ENCODE measurements at regions not wholly inside any gene's neighbourhood (a gene's known extent, or its start where the extent isn't known, plus 50 kb on each side); places are given as distances from the start of the nearest gene placed in this dataset.
"Not testable (repeated sequence)": the region's sequence is repeated elsewhere in the genome, so short reads cannot be mapped to it uniquely, and the experiment has no call there.

DNA sequence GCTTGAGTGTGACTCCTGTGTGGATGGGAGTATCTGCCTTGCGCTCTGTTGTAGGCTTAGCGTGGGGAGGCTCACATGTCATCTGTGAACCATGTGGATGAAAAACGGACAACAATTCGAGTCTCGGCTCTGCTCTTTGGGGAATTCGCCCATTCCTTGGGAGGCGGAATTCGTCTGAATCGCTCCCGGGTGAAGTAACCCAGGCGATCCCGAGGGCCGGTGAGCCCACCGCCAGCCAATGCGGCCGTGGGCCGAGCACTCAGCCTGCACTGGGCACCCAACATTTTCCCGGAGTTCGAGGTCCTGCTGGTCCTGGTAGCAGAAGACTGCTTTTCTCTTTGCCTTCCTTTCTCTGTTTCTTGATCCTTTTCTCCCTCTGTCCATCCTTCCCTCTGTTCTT lies 3928.5 kb upstream of the OR11H1 start:
- not testable (repeated sequence) for H3K4me3 Mint-ChIP-seq; DNase-seq; H3K36me3 Mint-ChIP-seq (ENCODE audit: low read depth); H3K27me3 Mint-ChIP-seq; H3K27ac Mint-ChIP-seq; ATAC-seq; H3K4me1 Mint-ChIP-seq
- peaks cover 16% of the 10 kb centered on the region for H3K9me3 Mint-ChIP-seq

DNA sequence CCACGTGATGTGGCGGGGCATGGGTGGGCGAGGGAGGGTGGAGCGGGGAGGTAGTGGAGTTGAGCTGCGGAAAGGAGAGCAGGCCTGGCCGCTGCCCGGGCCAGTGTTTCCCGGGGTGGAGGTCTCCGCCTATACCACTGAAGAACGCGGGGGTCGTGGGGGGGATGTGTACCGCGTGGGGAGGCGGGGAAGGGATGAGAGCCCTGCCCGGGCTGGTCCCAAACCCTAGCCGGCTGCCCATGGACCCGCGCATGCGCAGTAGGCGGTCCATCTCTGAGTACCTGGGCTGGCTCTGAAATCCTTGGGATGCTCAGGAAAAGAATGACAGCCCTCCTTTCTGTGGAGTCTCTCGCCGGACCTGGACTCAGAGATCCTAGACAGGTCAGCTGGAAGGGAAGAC lies 3927.8 kb upstream of the OR11H1 start:
- H3K4me1 Mint-ChIP-seq, ATAC-seq: not testable (repeated sequence)

DNA sequence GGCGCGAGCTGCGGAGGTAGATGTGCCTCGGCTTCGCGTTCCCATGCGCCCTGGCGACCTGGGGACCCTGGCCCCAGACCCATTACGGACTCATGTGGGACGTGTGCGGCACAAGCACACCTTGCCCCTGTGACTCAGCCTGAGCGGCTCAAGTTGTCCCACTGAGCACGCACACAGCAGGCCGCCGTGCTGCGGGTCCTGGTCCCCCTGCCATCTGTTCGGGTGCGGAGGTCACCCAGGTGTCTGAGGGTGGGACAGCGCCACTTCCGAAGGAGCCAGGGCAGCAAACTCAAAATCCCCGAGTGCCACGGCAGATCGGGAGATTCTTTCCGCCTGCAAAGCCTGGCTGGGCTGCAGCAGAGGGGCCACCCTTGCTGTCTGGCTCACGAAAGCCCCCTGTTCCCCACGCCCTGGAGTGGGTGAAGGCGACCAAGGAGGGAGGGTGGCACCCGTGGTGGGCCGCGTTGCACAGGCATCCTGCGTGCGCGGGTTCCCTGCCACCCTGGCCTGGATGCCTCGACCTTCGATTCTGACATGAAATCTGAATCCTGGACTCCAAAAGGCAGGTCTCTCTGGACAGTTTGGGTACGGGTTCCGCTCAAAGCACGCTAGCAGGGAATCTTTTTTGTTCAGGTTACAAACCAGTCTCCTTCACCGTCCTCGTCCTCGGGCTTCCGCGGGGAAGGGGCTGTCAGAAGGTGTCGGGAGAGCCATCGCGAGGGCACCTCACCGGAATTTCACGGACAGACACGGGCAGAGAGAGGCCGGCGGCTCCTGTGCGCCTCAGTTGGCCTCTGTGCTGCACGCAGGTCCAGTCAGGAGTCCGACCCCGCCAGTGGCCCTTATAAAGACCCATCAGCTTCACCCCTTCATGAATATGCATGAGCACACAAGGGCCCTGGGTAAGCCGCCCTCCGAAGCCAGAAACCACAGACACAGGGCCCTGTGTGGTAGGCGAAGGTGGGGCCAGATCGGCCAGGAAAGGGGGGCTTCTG lies 3926.8 kb upstream of the OR11H1 start:
- H3K36me3 Mint-ChIP-seq (ENCODE audit: low read depth); H3K27me3 Mint-ChIP-seq; H3K4me1 Mint-ChIP-seq; ATAC-seq; DNase-seq; H3K27ac Mint-ChIP-seq; H3K4me3 Mint-ChIP-seq: not testable (repeated sequence)
- H3K9me3 Mint-ChIP-seq = peaks cover 16% of the 10 kb centered on the region

More for the DNA sequence above, 3927.8 kb upstream of the OR11H1 start:
- peaks cover 16% of the 10 kb centered on the region for H3K9me3 Mint-ChIP-seq
- not testable (repeated sequence) for H3K4me3 Mint-ChIP-seq; H3K36me3 Mint-ChIP-seq (ENCODE audit: low read depth); H3K27ac Mint-ChIP-seq; H3K27me3 Mint-ChIP-seq; DNase-seq

DNA sequence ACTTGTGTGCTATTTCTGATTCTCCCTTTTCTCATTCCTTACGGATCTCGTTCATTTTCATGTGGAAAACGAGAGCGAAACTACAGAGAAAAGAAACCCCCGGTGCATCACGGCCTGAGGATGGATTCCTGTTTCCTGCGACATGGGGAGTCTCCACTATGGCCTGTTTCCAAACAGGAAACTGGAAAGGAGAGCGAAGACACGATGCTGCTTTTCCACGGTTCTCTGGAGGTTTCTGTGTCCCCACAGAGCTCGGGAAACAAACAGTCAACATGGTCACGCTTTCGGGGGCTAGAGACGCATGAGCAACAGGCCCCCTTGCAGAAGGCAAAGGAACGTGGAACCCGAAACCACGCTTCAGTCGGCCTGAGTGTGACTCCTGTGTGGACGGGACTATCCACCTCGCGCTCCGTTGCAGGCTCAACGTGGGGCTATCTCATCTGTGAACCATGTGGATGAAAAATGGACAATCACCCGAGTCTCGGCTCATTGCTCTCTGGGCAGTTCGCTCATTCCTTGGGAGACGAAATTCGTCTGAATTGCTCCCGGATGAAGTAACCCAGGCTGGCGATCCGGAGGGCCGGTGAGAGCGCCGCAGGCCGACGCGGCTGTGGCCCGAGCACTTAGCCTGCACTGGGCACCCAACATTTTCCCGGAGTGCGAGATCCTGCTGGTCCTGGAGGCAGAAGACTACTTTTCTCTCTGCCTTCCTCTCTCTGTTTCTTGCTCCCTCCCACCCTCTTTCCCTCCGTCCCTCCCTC lies 3923.2 kb upstream of the OR11H1 start:
- H3K36me3 Mint-ChIP-seq (ENCODE audit: low read depth); H3K27ac Mint-ChIP-seq; H3K27me3 Mint-ChIP-seq; DNase-seq; ATAC-seq; H3K4me3 Mint-ChIP-seq; H3K4me1 Mint-ChIP-seq: not testable (repeated sequence)
- H3K9me3 Mint-ChIP-seq = peaks cover 21% of the 10 kb centered on the region

DNA sequence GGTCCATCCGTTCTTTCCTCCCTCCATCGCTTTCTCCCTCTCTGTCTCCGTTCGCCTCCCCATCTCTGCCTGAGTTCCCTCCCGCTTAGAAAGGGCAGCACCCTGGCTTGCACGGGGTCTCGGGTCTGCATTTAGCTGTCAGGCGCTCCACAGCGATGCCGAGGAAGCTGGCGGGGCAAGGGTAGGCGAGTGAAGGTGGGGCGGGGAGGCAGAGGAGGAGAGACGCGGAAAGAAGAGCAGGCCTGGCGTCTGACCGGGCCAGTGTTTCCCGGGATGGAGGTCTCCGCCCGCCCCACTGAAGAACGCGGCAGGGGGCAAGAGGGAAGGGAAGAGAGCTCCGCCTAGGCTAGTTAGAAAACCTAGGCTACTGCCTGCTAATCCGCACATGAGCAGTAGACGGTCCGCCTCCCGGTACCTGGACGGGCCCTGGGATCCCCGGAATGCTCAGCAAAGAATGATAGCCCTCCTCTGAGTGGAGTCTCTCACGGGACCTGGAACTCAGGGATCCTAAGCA lies 3922.5 kb upstream of the OR11H1 start:
- Mint-ChIP-seq H3K27me3 (no peaks in the 10 kb centered on the region), H3K36me3 (ENCODE audit: low read depth) (no peaks in the 10 kb centered on the region), H3K4me3 (no peak overlapping the region), H3K9me3 (peaks cover 25% of the 10 kb centered on the region), H3K4me1 (no peaks in the 10 kb centered on the region), H3K27ac (no peak overlapping the region)
- ATAC-seq = no peak
- no peak for DNase-seq

DNA sequence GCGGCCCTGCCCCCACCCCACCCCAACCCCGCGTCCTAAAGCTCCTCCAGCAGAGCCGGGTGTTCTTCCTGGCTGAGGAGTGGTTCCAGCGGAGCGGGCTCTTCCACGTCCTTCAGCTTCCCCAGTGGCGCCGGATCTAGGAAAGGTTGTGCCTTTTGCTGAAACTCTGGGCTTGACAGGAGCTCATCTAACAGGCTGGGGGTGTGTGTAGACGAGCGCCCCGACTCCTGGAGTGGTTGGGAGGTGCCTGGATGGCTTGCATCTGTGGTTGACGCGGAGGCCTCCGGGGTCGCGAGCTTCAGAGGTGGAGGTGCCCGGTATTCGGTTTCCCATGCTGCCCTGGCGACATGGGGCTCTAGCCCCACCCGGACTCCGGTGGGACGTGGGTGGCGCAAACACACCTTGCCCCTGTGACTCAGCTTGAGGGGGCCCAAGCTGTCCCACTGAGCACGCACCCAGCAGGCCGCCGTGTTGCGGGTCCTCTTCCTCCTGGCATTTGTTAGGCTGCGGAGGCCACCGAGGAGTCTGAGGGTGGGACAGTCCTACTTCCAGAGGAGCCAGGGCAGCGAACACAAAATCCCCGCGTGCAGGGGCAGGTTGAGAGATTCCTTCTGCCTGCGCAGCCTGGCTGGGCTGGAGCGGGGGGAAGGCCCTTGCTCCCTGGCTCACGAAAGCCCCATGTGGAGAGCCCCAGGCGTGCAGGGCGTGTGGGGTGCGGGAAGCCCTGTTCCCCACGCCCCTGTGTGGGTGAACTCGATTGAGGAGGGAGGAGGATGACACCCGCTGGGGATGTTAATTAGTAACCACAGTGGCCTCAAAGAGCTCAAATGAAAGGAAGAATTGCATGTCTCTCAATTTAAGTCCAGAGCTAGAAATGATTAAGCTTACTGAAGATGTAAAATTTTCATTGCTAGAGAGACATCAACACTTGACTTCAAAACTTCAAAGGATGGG lies 3921.7 kb upstream of the OR11H1 start:
- not testable (repeated sequence) for H3K4me1 Mint-ChIP-seq

DNA sequence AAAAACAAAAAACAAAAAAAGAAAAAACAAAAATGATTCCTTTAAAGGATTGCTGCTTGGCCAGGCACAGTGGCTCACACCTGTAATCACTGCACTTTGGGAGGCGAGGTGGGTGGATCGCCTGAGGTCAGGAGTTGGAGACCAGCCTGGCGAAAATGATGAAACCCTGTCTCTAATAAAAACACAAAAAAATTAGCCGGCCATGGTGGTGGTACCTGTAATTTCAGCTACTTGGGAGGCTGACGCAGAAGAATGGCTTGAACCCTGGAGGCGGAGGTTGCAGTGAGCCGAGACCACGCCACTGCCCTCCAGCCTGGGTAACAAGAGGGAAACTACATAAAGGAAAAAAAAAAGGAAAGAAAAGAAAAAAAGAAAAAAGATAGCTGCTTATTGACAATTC lies 3920.8 kb upstream of the OR11H1 start:
- H3K27ac Mint-ChIP-seq; H3K4me3 Mint-ChIP-seq; DNase-seq; ATAC-seq; H3K4me1 Mint-ChIP-seq; H3K27me3 Mint-ChIP-seq; H3K36me3 Mint-ChIP-seq (ENCODE audit: low read depth): not testable (repeated sequence)
- peaks cover 37% of the 10 kb centered on the region for H3K9me3 Mint-ChIP-seq

More for the DNA sequence above, 3921.7 kb upstream of the OR11H1 start:
- H3K4me3 Mint-ChIP-seq; DNase-seq; H3K36me3 Mint-ChIP-seq (ENCODE audit: low read depth); H3K27ac Mint-ChIP-seq; ATAC-seq; H3K27me3 Mint-ChIP-seq: not testable (repeated sequence)
- peaks cover 30% of the 10 kb centered on the region for H3K9me3 Mint-ChIP-seq

DNA sequence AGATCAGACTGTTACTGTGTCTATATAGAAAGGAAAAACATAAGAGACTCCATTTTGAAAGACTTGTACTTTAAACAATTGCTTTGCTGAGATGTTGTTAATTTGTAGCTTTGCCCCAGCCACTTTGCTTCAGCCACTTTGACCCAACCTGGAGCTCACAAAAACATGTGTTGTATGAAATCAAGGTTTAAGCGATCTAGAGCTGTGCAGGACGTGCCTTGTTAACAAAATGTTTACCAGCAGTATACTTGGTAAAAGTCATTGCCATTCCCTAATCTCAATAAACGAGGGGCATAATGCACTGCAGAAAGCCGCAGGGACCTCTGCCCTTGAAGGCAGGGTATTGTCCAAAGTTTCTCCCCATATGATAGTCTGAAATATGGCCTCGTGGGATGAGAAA lies 3919.5 kb upstream of the OR11H1 start:
- H3K9me3 Mint-ChIP-seq = peaks cover 40% of the 10 kb centered on the region
- ATAC-seq, H3K4me3 Mint-ChIP-seq: not testable (repeated sequence)

DNA sequence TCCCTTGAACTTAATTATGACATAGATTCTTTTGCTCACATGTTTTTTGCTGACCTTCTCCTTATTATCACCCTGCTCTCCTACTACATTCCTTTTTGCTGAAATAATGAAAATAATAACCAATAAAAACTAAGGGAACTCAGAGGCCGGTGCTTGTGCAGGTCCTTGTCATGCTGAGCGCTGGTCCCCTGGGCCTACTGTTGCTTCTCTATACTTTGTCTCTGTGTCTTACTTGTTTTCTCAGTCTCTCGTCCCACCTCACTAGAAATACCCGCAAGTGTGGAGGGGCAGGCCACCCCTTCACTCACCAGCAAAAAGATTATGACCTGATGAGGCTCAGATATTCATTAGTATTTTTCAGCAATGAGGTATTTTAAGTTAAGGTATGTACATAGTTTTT lies 3918.8 kb upstream of the OR11H1 start:
- peaks cover 40% of the 10 kb centered on the region for H3K9me3 Mint-ChIP-seq
- H3K27me3 Mint-ChIP-seq; H3K27ac Mint-ChIP-seq; ATAC-seq; H3K36me3 Mint-ChIP-seq (ENCODE audit: low read depth); H3K4me3 Mint-ChIP-seq; H3K4me1 Mint-ChIP-seq; DNase-seq: not testable (repeated sequence)

More for the DNA sequence above, 3919.5 kb upstream of the OR11H1 start:
- H3K27me3 Mint-ChIP-seq; DNase-seq; H3K4me1 Mint-ChIP-seq; H3K27ac Mint-ChIP-seq; H3K36me3 Mint-ChIP-seq (ENCODE audit: low read depth): not testable (repeated sequence)

DNA sequence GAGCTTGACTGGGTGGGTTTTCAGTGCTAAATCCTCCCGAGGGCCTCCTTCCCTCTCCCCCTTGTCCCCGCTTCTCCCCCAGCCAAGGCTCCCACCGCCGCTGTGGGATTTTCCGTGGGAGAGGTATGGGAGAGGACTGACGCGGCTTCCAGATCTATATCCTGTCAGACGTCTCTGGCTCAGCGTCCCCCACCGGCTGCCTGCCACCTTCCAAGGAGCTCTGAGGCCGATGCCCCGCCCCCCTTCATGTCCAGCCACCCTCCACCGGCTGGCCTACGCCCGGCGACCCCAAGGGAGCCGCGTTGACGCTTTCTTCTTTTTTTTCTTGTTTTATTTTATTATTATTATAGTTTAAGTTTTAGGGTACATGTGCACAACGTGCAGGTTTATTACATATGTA lies 3916.7 kb upstream of the OR11H1 start:
- H3K27me3 Mint-ChIP-seq; H3K36me3 Mint-ChIP-seq (ENCODE audit: low read depth); H3K4me1 Mint-ChIP-seq; ATAC-seq; DNase-seq; H3K4me3 Mint-ChIP-seq; H3K27ac Mint-ChIP-seq: not testable (repeated sequence)
- H3K9me3 Mint-ChIP-seq = peaks cover 53% of the 10 kb centered on the region

DNA sequence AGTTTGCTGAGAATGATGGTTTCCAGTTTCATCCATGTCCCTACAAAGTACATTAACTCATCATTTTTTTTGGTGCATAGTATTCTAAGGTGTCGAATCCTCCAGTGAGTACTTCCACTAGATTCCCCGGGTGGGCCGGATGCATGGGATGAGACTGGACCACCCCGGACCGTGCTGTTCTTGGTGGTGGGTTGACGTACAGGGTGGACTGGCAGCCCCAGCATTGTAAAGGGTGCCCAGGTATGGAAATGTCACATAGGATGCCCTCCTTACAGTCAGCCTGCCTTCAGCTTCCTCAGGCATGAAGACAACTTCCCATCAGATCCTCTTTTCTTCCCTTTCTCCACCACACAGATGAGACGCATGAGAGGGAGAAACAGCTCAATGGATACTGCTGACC lies 3916.1 kb upstream of the OR11H1 start:
- DNase-seq; H3K27me3 Mint-ChIP-seq; H3K36me3 Mint-ChIP-seq (ENCODE audit: low read depth); H3K4me3 Mint-ChIP-seq; ATAC-seq; H3K4me1 Mint-ChIP-seq; H3K27ac Mint-ChIP-seq: not testable (repeated sequence)
- H3K9me3 Mint-ChIP-seq = peaks cover 58% of the 10 kb centered on the region

DNA sequence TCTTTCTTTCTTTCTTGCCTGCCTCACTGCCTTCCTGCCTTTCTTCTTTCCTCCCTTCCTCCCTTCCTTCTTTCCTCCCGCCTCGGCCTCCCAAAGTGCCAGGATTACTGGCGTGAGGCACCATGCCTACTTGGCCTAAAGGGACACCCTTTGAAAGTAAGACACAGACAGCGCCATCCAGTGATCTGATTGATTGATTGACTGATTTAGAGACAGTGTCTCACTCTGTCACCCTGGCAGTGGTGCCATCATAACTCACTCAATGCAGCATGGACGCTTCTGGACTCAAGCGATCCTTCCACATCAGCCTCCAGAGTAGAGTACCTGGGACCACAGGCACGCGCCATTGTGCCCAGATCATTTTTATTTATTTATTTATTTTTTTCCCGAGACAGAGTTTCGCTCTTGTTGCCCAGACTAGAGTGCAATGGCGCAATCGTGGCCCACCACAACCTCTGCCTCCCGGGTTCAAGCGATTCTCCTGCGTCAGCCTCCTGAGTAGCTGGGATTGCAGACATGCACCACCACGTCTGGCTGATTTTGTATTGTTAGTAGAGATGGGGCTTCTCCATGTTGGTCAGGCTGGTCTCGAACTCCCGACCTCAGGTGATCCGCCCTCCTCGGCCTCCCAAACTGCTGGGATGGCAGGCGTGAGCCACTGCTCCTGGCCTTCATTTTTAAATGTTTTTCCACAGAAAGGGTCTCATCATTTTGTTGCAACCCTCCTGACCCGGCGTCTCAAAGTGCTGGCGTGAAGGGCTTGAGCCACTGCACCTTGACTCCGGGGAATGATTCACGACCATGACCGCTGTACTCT lies 3914.7 kb upstream of the OR11H1 start:
- not testable (repeated sequence) for H3K36me3 Mint-ChIP-seq (ENCODE audit: low read depth); H3K27ac Mint-ChIP-seq; H3K4me1 Mint-ChIP-seq; ATAC-seq; H3K27me3 Mint-ChIP-seq; DNase-seq; H3K4me3 Mint-ChIP-seq
- peaks cover 60% of the 10 kb centered on the region for H3K9me3 Mint-ChIP-seq
